Upper lobe of left lung (tissue), 6 donors: ENCODE measurements at regions not wholly inside any gene's neighbourhood (a gene's known extent, or its start where the extent isn't known, plus 50 kb on each side); places are given as distances from the start of the nearest gene placed in this dataset.
"Not testable (repeated sequence)": the region's sequence is repeated elsewhere in the genome, so short reads cannot be mapped to it uniquely, and the experiment has no call there.

Source experiments
- ATAC-seq, 2 donors: fragments of 200-7000 bp; cut with Tn5 transposase; one replicate each; pipeline ENCODE4 v1.9.1; 2022; ENCODE audit warnings: mild to moderate bottlenecking in 2 of 2, moderate library complexity in 2 of 2; ENCODE audit not compliant: low FRiP score in 2 of 2
- DNase-seq, 2 donors: peaks; one replicate each; pipeline ENCODE4 v3.0.0-alpha.2; 2019 to 2020
- H3K27ac ChIP-seq, 4 donors: fragments of 200-600 bp; sonication (generic); one replicate each; pipeline ENCODE4 v1.5.1; 2016 to 2019
- H3K27me3 ChIP-seq, 4 donors: fragments of 200-600 bp; sonication (generic); one replicate each; pipeline ENCODE4 v1.5.1; 2017 to 2019
- H3K36me3 ChIP-seq, 4 donors: fragments of 200-600 bp; sonication (generic); one replicate each; pipeline ENCODE4 v1.5.1; 2016 to 2019
- H3K4me1 ChIP-seq, 4 donors: fragments of 200-600 bp; sonication (generic); one replicate each; pipeline ENCODE4 v1.5.1; 2018 to 2019
- H3K4me3 ChIP-seq, 4 donors: fragments of 200-600 bp; sonication (generic); one replicate each; pipeline ENCODE4 v1.5.1; 2017 to 2019; ENCODE audit warnings: mild to moderate bottlenecking in 2 of 4, moderate library complexity in 1 of 4
- H3K9me3 ChIP-seq, 4 donors: fragments of 200-600 bp; sonication (generic); one replicate each; pipeline ENCODE4 v1.5.1; 2018 to 2019
- EP300 ChIP-seq, 4 donors: sonication (generic); formaldehyde crosslinking; IDR thresholded peaks; one replicate each; pipeline ENCODE4 v1.5.1; 2017; ENCODE audit warnings: antibody characterized with exemption in 4 of 4, control low read depth in 2 of 4
- POLR2A ChIP-seq, 4 donors: fragments of 450-650 bp; IDR thresholded peaks; one replicate each; pipeline ENCODE4 v1.5.1; 2016 to 2017; ENCODE audit warnings: antibody characterized with exemption in 4 of 4, mild to moderate bottlenecking in 2 of 4
- POLR2AphosphoS5 ChIP-seq, 2 donors: sonication (generic); formaldehyde crosslinking; IDR thresholded peaks; one replicate each; pipeline ENCODE4 v1.5.1; 2017; ENCODE audit warnings: antibody characterized with exemption in 2 of 2
- WGBS, 2 donors: methylation state at CpG; one replicate each; pipeline ENCODE4 v1.1.5; 2017 to 2018; 5-methylcytosine and 5-hydroxymethylcytosine counted together
- TF ChIP-seq, protein P1 (sequence below), 6 experiments: fragments of 450-650 bp in 4 of 6; fragments of 200-600 bp in 2 of 6; sonication (generic) in 2 of 6; IDR thresholded peaks; one replicate each; pipeline ENCODE4 v1.5.1; 2016 to 2019; ENCODE audit warnings: antibody characterized with exemption in 6 of 6
- donor health status: DM: no; HTN: no; CAD: no; lungs with moderate emphysema.
- donor health status: DM: no; HTN: yes; CAD: no; lungs with severe emphysema.

DNA sequence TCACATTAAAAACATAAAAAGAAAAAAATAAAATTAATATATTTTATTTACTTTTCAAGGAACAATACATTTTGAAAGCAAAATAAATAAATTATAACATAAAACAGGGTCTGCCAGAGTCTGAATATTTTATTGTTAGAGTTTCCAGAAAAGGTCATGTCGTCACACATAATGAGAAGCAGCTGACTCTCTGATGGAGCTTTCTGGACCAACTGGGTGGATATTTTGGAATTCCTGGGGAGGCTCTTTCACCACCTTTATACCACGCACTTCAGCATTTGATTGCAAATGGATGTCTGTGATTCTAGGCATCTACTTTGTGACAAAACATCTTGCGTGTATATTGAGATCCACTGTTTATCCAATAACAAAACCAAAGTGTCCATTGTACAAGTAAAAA, 455.0 kb upstream of the CCDC179 start:
- H3K4me3 ChIP-seq = no peak overlapping the region
- WGBS, 2 donors = 65 to 93% methylated on average over 3 of the region's 3 CpGs
- ATAC-seq = no peak

DNA sequence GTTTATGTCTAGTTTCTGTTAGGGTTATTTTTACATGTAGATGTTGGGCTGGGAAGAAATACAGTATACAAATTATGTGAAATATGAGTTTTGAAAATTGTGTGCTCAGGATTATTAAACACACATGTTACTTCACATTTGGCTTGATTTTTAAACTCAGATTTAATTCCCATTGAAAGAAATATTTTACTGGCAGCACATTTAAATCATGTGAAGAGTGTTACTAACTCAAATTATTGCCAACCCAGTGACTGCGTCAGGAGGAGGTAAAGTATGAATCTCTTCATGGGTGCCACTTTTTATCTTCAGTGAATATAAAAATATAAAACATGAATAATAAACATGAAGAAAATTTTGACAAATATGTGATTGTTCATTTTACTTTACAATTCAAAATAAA, 457.5 kb upstream of the CCDC179 start:
- 86 to 90% methylated on average over 1 of the region's 1 CpG for WGBS, 2 donors

More for the DNA sequence above, 455.0 kb upstream of the CCDC179 start:
- H3K4me1 ChIP-seq = no peaks in the 10 kb centered on the region
- H3K36me3 ChIP-seq = no peaks in the 10 kb centered on the region
- no peak for TF ChIP-seq EP300 (IDR thresholded peaks at IDR 0.05)
- TF ChIP-seq, protein P1, sequence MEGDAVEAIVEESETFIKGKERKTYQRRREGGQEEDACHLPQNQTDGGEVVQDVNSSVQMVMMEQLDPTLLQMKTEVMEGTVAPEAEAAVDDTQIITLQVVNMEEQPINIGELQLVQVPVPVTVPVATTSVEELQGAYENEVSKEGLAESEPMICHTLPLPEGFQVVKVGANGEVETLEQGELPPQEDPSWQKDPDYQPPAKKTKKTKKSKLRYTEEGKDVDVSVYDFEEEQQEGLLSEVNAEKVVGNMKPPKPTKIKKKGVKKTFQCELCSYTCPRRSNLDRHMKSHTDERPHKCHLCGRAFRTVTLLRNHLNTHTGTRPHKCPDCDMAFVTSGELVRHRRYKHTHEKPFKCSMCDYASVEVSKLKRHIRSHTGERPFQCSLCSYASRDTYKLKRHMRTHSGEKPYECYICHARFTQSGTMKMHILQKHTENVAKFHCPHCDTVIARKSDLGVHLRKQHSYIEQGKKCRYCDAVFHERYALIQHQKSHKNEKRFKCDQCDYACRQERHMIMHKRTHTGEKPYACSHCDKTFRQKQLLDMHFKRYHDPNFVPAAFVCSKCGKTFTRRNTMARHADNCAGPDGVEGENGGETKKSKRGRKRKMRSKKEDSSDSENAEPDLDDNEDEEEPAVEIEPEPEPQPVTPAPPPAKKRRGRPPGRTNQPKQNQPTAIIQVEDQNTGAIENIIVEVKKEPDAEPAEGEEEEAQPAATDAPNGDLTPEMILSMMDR (IDR thresholded peaks at IDR 0.05) = no peak
- TF ChIP-seq POLR2AphosphoS5 (IDR thresholded peaks at IDR 0.05) = no peak
- no peak for TF ChIP-seq POLR2A (IDR thresholded peaks at IDR 0.05)
- no peak for DNase-seq
- H3K27ac ChIP-seq = no peak overlapping the region
- H3K27me3 ChIP-seq = no peaks in the 10 kb centered on the region
- H3K9me3 ChIP-seq = no peaks in the 10 kb centered on the region

DNA sequence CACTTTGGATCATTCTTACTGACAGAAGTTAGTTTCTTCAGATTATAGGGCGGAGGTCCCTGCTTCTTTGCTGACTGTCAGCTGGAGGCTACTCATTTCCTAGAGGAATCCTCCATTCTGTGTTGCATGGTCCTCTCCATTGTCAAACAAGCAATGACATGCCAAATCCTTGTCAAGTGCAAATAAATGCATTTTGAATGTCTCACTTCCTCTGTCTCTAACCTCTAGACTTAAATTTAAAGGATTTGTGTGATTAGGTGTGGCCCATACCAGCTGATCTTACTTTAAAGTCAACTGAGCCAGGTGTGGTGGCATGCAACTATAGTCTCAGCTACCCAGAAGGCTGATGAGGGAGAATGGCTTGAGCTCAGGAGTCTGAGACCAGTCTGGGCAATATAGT, 458.4 kb upstream of the CCDC179 start:
- DNase-seq (no peak), ATAC-seq (no peak)
- TF ChIP-seq POLR2A (IDR thresholded peaks at IDR 0.05) (no peak), POLR2AphosphoS5 (IDR thresholded peaks at IDR 0.05) (no peak), EP300 (IDR thresholded peaks at IDR 0.05) (no peak)
- TF ChIP-seq, protein P1 (IDR thresholded peaks at IDR 0.05) = no peak
- no peaks in the 10 kb centered on the region for H3K27me3 ChIP-seq
- no peaks in the 10 kb centered on the region for H3K36me3 ChIP-seq
- 69 to 80% methylated on average over 1 of the region's 1 CpG for WGBS, 2 donors
- no peak overlapping the region for H3K27ac ChIP-seq
- no peaks in the 10 kb centered on the region for H3K4me1 ChIP-seq
- peaks cover 0 to 8% (median 4%) of the 10 kb centered on the region in 4 donors for H3K9me3 ChIP-seq
- no peak overlapping the region for H3K4me3 ChIP-seq

More for the DNA sequence above, 457.5 kb upstream of the CCDC179 start:
- ATAC-seq = no peak
- Histone ChIP-seq H3K27me3 (no peaks in the 10 kb centered on the region), H3K36me3 (no peaks in the 10 kb centered on the region), H3K27ac (no peak overlapping the region), H3K4me3 (no peak overlapping the region), H3K4me1 (no peaks in the 10 kb centered on the region), H3K9me3 (peaks cover 0 to 8% (median 4%) of the 10 kb centered on the region in 4 donors)
- no peak for TF ChIP-seq POLR2AphosphoS5 (IDR thresholded peaks at IDR 0.05)
- no peak for DNase-seq

DNA sequence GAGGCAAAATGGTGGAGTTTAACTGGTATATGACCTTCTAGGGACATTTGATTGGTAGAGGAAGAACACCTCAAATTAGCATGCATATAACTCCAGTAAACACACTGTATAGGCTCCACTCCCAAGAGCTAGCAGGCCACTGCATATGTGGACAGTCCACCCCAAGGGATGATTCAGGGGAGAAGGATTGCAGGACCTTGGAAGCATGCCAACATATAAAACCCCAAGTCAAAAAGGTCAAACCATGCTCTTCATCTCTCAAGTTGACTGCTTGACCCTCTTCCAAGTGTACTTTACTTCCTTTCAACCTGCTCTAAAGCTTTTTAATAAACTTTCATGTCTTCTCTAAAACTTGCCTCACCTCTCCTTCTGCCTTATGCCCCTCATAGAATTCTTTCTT, 459.9 kb upstream of the CCDC179 start:
- no peaks in the 10 kb centered on the region for H3K4me1 ChIP-seq
- no peak overlapping the region for H3K4me3 ChIP-seq
- no peak for DNase-seq
- TF ChIP-seq, protein P1 (IDR thresholded peaks at IDR 0.05) = no peak
- TF ChIP-seq POLR2AphosphoS5 (IDR thresholded peaks at IDR 0.05) = no peak
- TF ChIP-seq EP300 (IDR thresholded peaks at IDR 0.05) = no peak
- TF ChIP-seq POLR2A (IDR thresholded peaks at IDR 0.05) = no peak
- no peaks in the 10 kb centered on the region for H3K36me3 ChIP-seq
- ATAC-seq = no peak
- H3K27ac ChIP-seq = no peak overlapping the region
- no peaks in the 10 kb centered on the region for H3K27me3 ChIP-seq
- peaks cover 0 to 13% (median 4%) of the 10 kb centered on the region in 4 donors for H3K9me3 ChIP-seq

DNA sequence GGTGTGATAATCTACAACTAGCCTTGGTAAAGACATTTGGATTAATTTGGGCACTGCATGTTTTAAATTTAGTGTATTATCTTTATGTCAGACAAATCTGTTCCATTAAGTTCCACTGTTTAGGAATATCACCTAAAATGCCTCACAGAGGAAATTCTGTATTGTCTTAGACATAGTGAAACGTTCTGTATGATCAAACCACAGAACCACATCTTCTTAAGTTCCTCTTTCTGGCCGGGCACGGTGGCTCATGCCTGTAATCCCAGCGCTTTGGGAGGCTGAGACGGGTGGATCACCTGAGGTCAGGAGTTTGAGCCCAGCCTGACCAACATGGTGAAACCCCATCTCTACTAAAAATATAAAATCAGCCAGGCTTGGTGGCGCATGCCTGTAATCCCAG, 475.3 kb upstream of the CCDC179 start:
- not testable (repeated sequence) for H3K4me3 ChIP-seq, H3K27me3 ChIP-seq, H3K4me1 ChIP-seq, H3K27ac ChIP-seq, ATAC-seq, H3K36me3 ChIP-seq, DNase-seq, H3K9me3 ChIP-seq
- 55 to 76% methylated on average over 6 of the region's 6 CpGs for WGBS, 2 donors

DNA sequence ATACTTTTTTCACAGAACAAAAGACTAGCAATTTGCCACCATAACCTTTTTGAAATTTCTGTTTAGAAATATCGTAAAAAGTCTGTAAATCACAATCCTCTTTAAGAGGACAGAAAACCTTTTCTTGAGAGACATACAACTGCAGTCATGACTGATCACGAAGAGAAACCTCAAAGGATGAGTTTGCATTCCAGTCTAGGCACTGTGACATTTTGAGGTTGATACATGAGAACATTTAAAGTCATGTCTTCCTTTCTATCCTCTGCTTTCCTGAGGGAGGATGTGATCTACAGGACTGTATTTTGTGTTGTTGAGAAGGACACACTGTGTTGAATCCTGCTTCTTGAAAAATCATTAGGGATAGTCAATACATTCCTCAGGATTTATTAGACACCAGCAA, 476.7 kb upstream of the CCDC179 start:
- no peaks in the 10 kb centered on the region for H3K27me3 ChIP-seq
- H3K4me3 ChIP-seq = no peak overlapping the region
- no peaks in the 10 kb centered on the region for H3K36me3 ChIP-seq
- 60 to 85% methylated on average over 2 of the region's 2 CpGs for WGBS, 2 donors
- no peak overlapping the region for H3K27ac ChIP-seq
- TF ChIP-seq EP300 (IDR thresholded peaks at IDR 0.05) = no peak
- TF ChIP-seq POLR2A (IDR thresholded peaks at IDR 0.05) = no peak
- no peak for TF ChIP-seq POLR2AphosphoS5 (IDR thresholded peaks at IDR 0.05)
- TF ChIP-seq, protein P1 (IDR thresholded peaks at IDR 0.05) = no peak
- no peak for DNase-seq
- no peak for ATAC-seq
- no peaks in the 10 kb centered on the region for H3K9me3 ChIP-seq
- no peaks in the 10 kb centered on the region for H3K4me1 ChIP-seq
